Thyroid gland (tissue), 4 donors: ENCODE measurements at regions not wholly inside any gene's neighbourhood (a gene's known extent, or its start where the extent isn't known, plus 50 kb on each side); places are given as distances from the start of the nearest gene placed in this dataset.

Experiments used
- DNase-seq, 2 donors: peaks; one replicate each; pipeline ENCODE4 v3.0.0-alpha.2; 2019
- H3K27ac ChIP-seq, 3 donors: fragments of 200-600 bp; sonication (generic); 1 replicate in 2 of 3; 2 replicates in 1 of 3; pipeline ENCODE4 v1.5.1; 2016 to 2019; ENCODE audit warnings: mild to moderate bottlenecking in 1 of 3, moderate library complexity in 1 of 3
- H3K27me3 ChIP-seq: fragments of 200-600 bp; sonication (generic); one replicate; pipeline ENCODE4 v1.5.1; 2019
- H3K36me3 ChIP-seq, 2 donors: fragments of 200-600 bp; sonication (generic); one replicate each; pipeline ENCODE4 v1.5.1; 2016 to 2019
- H3K4me1 ChIP-seq, 2 donors: fragments of 200-600 bp; sonication (generic); one replicate each; pipeline ENCODE4 v1.5.1; 2017 to 2019
- H3K4me3 ChIP-seq, 3 donors: fragments of 200-600 bp; sonication (generic); replicated peaks in 1 of 3; 1 replicate in 2 of 3; 2 replicates in 1 of 3; pipeline ENCODE4 v1.5.1; 2016; ENCODE audit warnings: mild to moderate bottlenecking in 1 of 3
- H3K9me3 ChIP-seq: fragments of 200-600 bp; sonication (generic); one replicate; pipeline ENCODE4 v1.5.1; 2017
- CTCF ChIP-seq, 6 experiments: fragments of 200-600 bp in 3 of 6; fragments of 450-650 bp in 3 of 6; sonication (generic) in 3 of 6; IDR thresholded peaks; one replicate each; pipeline ENCODE4 v1.5.1; 2016 to 2019; ENCODE audit warnings: antibody characterized with exemption in 6 of 6, mild to moderate bottlenecking in 2 of 6, inconsistent platforms in 1 of 6, moderate library complexity in 1 of 6
- POLR2A ChIP-seq, 2 donors: fragments of 450-650 bp; IDR thresholded peaks; one replicate each; pipeline ENCODE4 v1.6.1; 2017; ENCODE audit warnings: antibody characterized with exemption in 2 of 2, mild to moderate bottlenecking in 2 of 2, moderate library complexity in 1 of 2
- WGBS, 2 donors: methylation state at CpG; one replicate each; pipeline ENCODE4 v1.1.5; 2017; 5-methylcytosine and 5-hydroxymethylcytosine counted together
- intact Hi-C: fragments of 100-400 bp; cut with DNase I; formaldehyde crosslinking; loops from one replicate; pipeline ENCODE4 v1.15.1; 2023

DNA sequence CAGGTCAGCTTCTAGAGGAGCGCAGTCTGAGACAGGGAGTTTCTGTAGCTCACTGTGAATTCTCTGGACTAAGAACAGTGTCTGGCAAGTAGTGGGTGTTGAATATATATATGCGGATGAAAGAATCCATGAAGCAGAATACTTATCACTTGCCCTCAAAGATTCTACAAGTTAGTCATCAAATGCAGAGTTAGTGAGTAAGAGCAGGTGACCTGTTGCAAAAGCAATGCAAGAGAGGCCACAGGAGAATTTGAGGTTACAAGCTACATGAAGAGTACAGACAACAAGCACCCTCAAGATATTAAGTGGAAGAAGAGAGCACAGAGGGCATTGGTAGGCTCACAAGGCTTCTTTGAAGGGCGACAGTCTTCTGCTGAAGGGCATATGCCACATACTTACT lies 103.4 kb upstream of the BTBD3 start:
- Histone ChIP-seq H3K27ac (no peak overlapping the region), H3K4me1 (no peaks in the 10 kb centered on the region), H3K36me3 (no peaks in the 10 kb centered on the region), H3K4me3 (no peak overlapping the region), H3K9me3 (no peaks in the 10 kb centered on the region), H3K27me3 (no peaks in the 10 kb centered on the region)
- DNase-seq: no peak
- 82 to 85% methylated on average over 3 of the region's 3 CpGs for WGBS, 2 donors
- intact Hi-C loops: no loop called here
- TF ChIP-seq POLR2A (IDR thresholded peaks at IDR 0.05): no peak
- TF ChIP-seq CTCF (IDR thresholded peaks at IDR 0.05): no peak

GRCh38 chr20:11820838-11821237 lies 96.9 kb upstream of the BTBD3 start:
- Histone ChIP-seq H3K27ac (no peak overlapping the region), H3K4me1 (no peaks in the 10 kb centered on the region), H3K4me3 (no peak overlapping the region), H3K36me3 (no peaks in the 10 kb centered on the region), H3K9me3 (no peaks in the 10 kb centered on the region), H3K27me3 (no peaks in the 10 kb centered on the region)
- WGBS, 2 donors: 97 to 98% methylated on average over 1 of the region's 1 CpG
- DNase-seq: no peak
- TF ChIP-seq POLR2A (IDR thresholded peaks at IDR 0.05): no peak
- no peak for TF ChIP-seq CTCF (IDR thresholded peaks at IDR 0.05)
- intact Hi-C loops: no loop called here

DNA sequence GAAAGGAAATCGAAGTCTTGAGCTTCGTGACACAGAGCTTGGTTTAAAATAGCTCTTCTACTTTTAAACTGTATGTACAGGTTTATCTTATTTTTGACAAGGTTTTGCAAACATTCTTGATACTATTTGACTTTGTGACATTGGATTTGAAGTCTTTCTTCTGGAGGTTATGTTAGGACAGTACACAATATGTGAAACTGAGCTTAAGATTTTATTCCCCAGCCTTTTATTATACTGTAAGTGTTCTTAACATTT lies 95.2 kb upstream of the BTBD3 start:
- intact Hi-C loops: no loop called here
- Histone ChIP-seq H3K4me3 (no peak overlapping the region), H3K4me1 (no peaks in the 10 kb centered on the region), H3K27ac (no peak overlapping the region), H3K9me3 (no peaks in the 10 kb centered on the region), H3K36me3 (no peaks in the 10 kb centered on the region), H3K27me3 (no peaks in the 10 kb centered on the region)
- WGBS, 2 donors: 44 to 48% methylated on average over 2 of the region's 2 CpGs
- no peak for TF ChIP-seq POLR2A (IDR thresholded peaks at IDR 0.05)
- TF ChIP-seq CTCF (IDR thresholded peaks at IDR 0.05): no peak
- no peak for DNase-seq

- no peak for DNase-seq
- WGBS, 2 donors: 73% methylated on average over 4 of the region's 4 CpGs
- no peak for TF ChIP-seq CTCF (IDR thresholded peaks at IDR 0.05)
- no peak for TF ChIP-seq POLR2A (IDR thresholded peaks at IDR 0.05)
- no peaks in the 10 kb centered on the region for H3K36me3 ChIP-seq
- no peak overlapping the region for H3K4me3 ChIP-seq
- intact Hi-C loops: no loop called here
- H3K27ac ChIP-seq: no peak overlapping the region
- no peaks in the 10 kb centered on the region for H3K27me3 ChIP-seq
- H3K4me1 ChIP-seq: no peaks in the 10 kb centered on the region
- H3K9me3 ChIP-seq: no peaks in the 10 kb centered on the region
These were observed 91.4 kb upstream of the BTBD3 start for GRCh38 chr20:11826334-11826733.

GRCh38 chr20:11832397-11832796 lies 85.3 kb upstream of the BTBD3 start:
- intact Hi-C loops: no loop called here
- TF ChIP-seq CTCF (IDR thresholded peaks at IDR 0.05) (no peak), POLR2A (IDR thresholded peaks at IDR 0.05) (no peak)
- Histone ChIP-seq H3K4me1 (no peaks in the 10 kb centered on the region), H3K4me3 (no peak overlapping the region), H3K27ac (no peak overlapping the region), H3K27me3 (no peaks in the 10 kb centered on the region), H3K36me3 (no peaks in the 10 kb centered on the region), H3K9me3 (no peaks in the 10 kb centered on the region)
- no peak for DNase-seq
- WGBS, 2 donors: 85 to 91% methylated on average over 1 of the region's 1 CpG
